ENCODE measurements at regions not wholly inside any gene's neighbourhood (a gene's known extent, or its start where the extent isn't known, plus 50 kb on each side); places are given as distances from the start of the nearest gene placed in this dataset.

GRCh38 chr2:52210611-52211010 is 1178.7 kb upstream of the NRXN1 start:
- WGBS (ENCODE audit: low lambda C conversion rate, missing lambda C conversion rate) = 93% methylated on average over 2 of the region's 2 CpGs
- H3K4me2 ChIP-seq = no peak overlapping the region
- H3K9me3 ChIP-seq (ENCODE audit: low read depth) = no peaks in the 10 kb centered on the region
- no peak overlapping the region for H3K4me3 ChIP-seq
- no peak overlapping the region for H2AFZ ChIP-seq
- H4K20me1 ChIP-seq (ENCODE audit: insufficient read depth, poor library complexity, severe bottlenecking) = no peaks in the 10 kb centered on the region
- H3K4me1 ChIP-seq (ENCODE audit: insufficient read depth) = no peaks in the 10 kb centered on the region
- no peaks in the 10 kb centered on the region for H3K9me2 ChIP-seq (replicated peaks; ENCODE audit: insufficient read depth)
- no peaks in the 10 kb centered on the region for H3K27me3 ChIP-seq
- H3K27ac ChIP-seq = no peak overlapping the region
- no peaks in the 10 kb centered on the region for H3K79me2 ChIP-seq
- H3K36me3 ChIP-seq (replicated peaks; ENCODE audit: insufficient read depth, low read depth) = no peaks in the 10 kb centered on the region
- no peak for DNase-seq (ENCODE audit: low spot score)
- no peak for TF ChIP-seq CTCF (IDR thresholded peaks at IDR 0.05; ENCODE audit: poor library complexity)
- TF ChIP-seq EZH2 (IDR thresholded peaks at IDR 0.05; ENCODE audit: borderline replicate concordance) = no peak
- TF ChIP-seq EZH2phosphoT487 (IDR thresholded peaks at IDR 0.05; ENCODE audit: low read depth, severe bottlenecking, unreplicated experiment) = no peak

- H3K9me3 ChIP-seq (ENCODE audit: low read depth) = no peaks in the 10 kb centered on the region
- no peak for DNase-seq (ENCODE audit: low spot score)
- H2AFZ ChIP-seq = no peak overlapping the region
- no peak overlapping the region for H3K4me3 ChIP-seq
- WGBS (ENCODE audit: low lambda C conversion rate, missing lambda C conversion rate) = 91% methylated on average over 1 of the region's 1 CpG
- H3K4me2 ChIP-seq = no peak overlapping the region
- no peaks in the 10 kb centered on the region for H3K9me2 ChIP-seq (replicated peaks; ENCODE audit: insufficient read depth)
- no peaks in the 10 kb centered on the region for H3K4me1 ChIP-seq (ENCODE audit: insufficient read depth)
- no peaks in the 10 kb centered on the region for H3K79me2 ChIP-seq
- H4K20me1 ChIP-seq (ENCODE audit: insufficient read depth, poor library complexity, severe bottlenecking) = no peaks in the 10 kb centered on the region
- H3K36me3 ChIP-seq (replicated peaks; ENCODE audit: insufficient read depth, low read depth) = no peaks in the 10 kb centered on the region
- H3K27me3 ChIP-seq = no peaks in the 10 kb centered on the region
- no peak for TF ChIP-seq EZH2 (IDR thresholded peaks at IDR 0.05; ENCODE audit: borderline replicate concordance)
- TF ChIP-seq EZH2phosphoT487 (IDR thresholded peaks at IDR 0.05; ENCODE audit: low read depth, severe bottlenecking, unreplicated experiment) = no peak
- no peak for TF ChIP-seq CTCF (IDR thresholded peaks at IDR 0.05; ENCODE audit: poor library complexity)
- no peak overlapping the region for H3K27ac ChIP-seq
Measured at GRCh38 chr2:52210161-52210560, 1178.2 kb upstream of the NRXN1 start.

- no peaks in the 10 kb centered on the region for H3K9me2 ChIP-seq (replicated peaks; ENCODE audit: insufficient read depth)
- H3K4me1 ChIP-seq (ENCODE audit: insufficient read depth) = no peaks in the 10 kb centered on the region
- peak overlapping the region; percentile 27 for H3K27ac ChIP-seq
- no peaks in the 10 kb centered on the region for H4K20me1 ChIP-seq (ENCODE audit: insufficient read depth, poor library complexity, severe bottlenecking)
- DNase-seq (ENCODE audit: low spot score) = no peak
- H3K4me2 ChIP-seq = no peak overlapping the region
- no peak overlapping the region for H2AFZ ChIP-seq
- WGBS (ENCODE audit: low lambda C conversion rate, missing lambda C conversion rate) = 90% methylated on average over 2 of the region's 2 CpGs
- H3K79me2 ChIP-seq = no peaks in the 10 kb centered on the region
- H3K4me3 ChIP-seq = no peak overlapping the region
- no peak for TF ChIP-seq EZH2 (IDR thresholded peaks at IDR 0.05; ENCODE audit: borderline replicate concordance)
- TF ChIP-seq CTCF (IDR thresholded peaks at IDR 0.05; ENCODE audit: poor library complexity) = no peak
- TF ChIP-seq EZH2phosphoT487 (IDR thresholded peaks at IDR 0.05; ENCODE audit: low read depth, severe bottlenecking, unreplicated experiment) = no peak
- no peaks in the 10 kb centered on the region for H3K36me3 ChIP-seq (replicated peaks; ENCODE audit: insufficient read depth, low read depth)
- H3K27me3 ChIP-seq = no peaks in the 10 kb centered on the region
- no peaks in the 10 kb centered on the region for H3K9me3 ChIP-seq (ENCODE audit: low read depth)
Measured at GRCh38 chr2:52194342-52194741, 1162.4 kb upstream of the NRXN1 start.

GRCh38 chr2:52193804-52194203 is 1161.9 kb upstream of the NRXN1 start:
- no peaks in the 10 kb centered on the region for H3K79me2 ChIP-seq
- H3K27ac ChIP-seq = peak overlapping the region; percentile 27
- H3K27me3 ChIP-seq = no peaks in the 10 kb centered on the region
- no peaks in the 10 kb centered on the region for H3K9me2 ChIP-seq (replicated peaks; ENCODE audit: insufficient read depth)
- 61% methylated on average over 2 of the region's 2 CpGs for WGBS (ENCODE audit: low lambda C conversion rate, missing lambda C conversion rate)
- H2AFZ ChIP-seq = no peak overlapping the region
- H3K4me1 ChIP-seq (ENCODE audit: insufficient read depth) = no peaks in the 10 kb centered on the region
- H3K4me2 ChIP-seq = no peak overlapping the region
- no peaks in the 10 kb centered on the region for H4K20me1 ChIP-seq (ENCODE audit: insufficient read depth, poor library complexity, severe bottlenecking)
- no peaks in the 10 kb centered on the region for H3K9me3 ChIP-seq (ENCODE audit: low read depth)
- TF ChIP-seq EZH2 (IDR thresholded peaks at IDR 0.05; ENCODE audit: borderline replicate concordance) = no peak
- TF ChIP-seq EZH2phosphoT487 (IDR thresholded peaks at IDR 0.05; ENCODE audit: low read depth, severe bottlenecking, unreplicated experiment) = no peak
- no peak for TF ChIP-seq CTCF (IDR thresholded peaks at IDR 0.05; ENCODE audit: poor library complexity)
- no peak for DNase-seq (ENCODE audit: low spot score)
- no peaks in the 10 kb centered on the region for H3K36me3 ChIP-seq (replicated peaks; ENCODE audit: insufficient read depth, low read depth)
- H3K4me3 ChIP-seq = no peak overlapping the region
